Progenitor cell of endocrine pancreas (in vitro differentiated cells): ENCODE measurements at regions not wholly inside any gene's neighbourhood (a gene's known extent, or its start where the extent isn't known, plus 50 kb on each side); places are given as distances from the start of the nearest gene placed in this dataset.
A peak's percentile ranks its signal among the peaks of the same experiment; 100 is the strongest.

Experiments
- DNase-seq: peaks from one replicate; pipeline ENCODE4 v3.0.0; 2021; ENCODE audit warnings: low spot score; ENCODE audit not compliant: unreplicated experiment
- H3K27ac Mint-ChIP-seq: 2 replicates; pipeline ENCODE4 v1.8.0; 2021; ENCODE audit warnings: mild to moderate bottlenecking, moderate library complexity, mixed read lengths
- H3K27me3 Mint-ChIP-seq: 2 replicates; pipeline ENCODE4 v1.8.0; 2021; ENCODE audit warnings: mixed read lengths
- H3K36me3 Mint-ChIP-seq: 2 replicates; pipeline ENCODE4 v1.8.0; 2022; ENCODE audit warnings: mixed read lengths; ENCODE audit not compliant: insufficient read depth
- H3K4me1 Mint-ChIP-seq: 2 replicates; pipeline ENCODE4 v1.8.0; 2021; ENCODE audit warnings: low read depth, mixed read lengths
- H3K4me3 Mint-ChIP-seq: 2 replicates; pipeline ENCODE4 v1.8.0; 2021; ENCODE audit warnings: low read depth, mild to moderate bottlenecking, moderate library complexity, mixed read lengths
- H3K9me3 Mint-ChIP-seq: 2 replicates; pipeline ENCODE4 v1.8.0; 2021; ENCODE audit warnings: low read depth, mixed read lengths
- TF ChIP-seq, protein P1 (sequence below): fragments of 200-600 bp; sonication (generic); IDR thresholded peaks from one replicate; pipeline ENCODE4 v1.5.0; 2021; ENCODE audit warnings: antibody characterized with exemption, mild to moderate bottlenecking; ENCODE audit not compliant: unreplicated experiment

DNA sequence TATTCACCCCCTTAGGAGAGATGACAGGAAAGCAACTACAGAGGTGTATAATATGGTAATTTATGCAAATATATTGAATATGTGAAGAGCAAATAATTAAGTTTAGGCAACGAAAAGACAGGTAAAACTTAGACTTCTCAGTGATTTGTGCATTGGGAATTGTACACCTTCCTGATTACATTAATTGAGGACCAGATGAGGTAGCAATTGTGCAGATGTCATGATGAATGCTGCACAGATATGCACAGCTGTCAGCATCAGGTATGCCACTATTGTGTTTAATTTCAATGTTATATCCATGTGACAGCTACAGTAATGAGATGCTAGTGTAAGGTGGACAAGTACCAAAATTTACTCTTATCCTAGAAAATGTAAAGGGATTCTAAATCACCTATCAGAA, 267.2 kb upstream of the FSIP2 start:
- H3K4me1 Mint-ChIP-seq: no peaks in the 10 kb centered on the region
- H3K36me3 Mint-ChIP-seq: peaks cover 14% of the 10 kb centered on the region
- H3K4me3 Mint-ChIP-seq: no peak overlapping the region
- no peak overlapping the region for H3K27ac Mint-ChIP-seq
- H3K9me3 Mint-ChIP-seq: peaks cover 3% of the 10 kb centered on the region
- TF ChIP-seq, protein P1, sequence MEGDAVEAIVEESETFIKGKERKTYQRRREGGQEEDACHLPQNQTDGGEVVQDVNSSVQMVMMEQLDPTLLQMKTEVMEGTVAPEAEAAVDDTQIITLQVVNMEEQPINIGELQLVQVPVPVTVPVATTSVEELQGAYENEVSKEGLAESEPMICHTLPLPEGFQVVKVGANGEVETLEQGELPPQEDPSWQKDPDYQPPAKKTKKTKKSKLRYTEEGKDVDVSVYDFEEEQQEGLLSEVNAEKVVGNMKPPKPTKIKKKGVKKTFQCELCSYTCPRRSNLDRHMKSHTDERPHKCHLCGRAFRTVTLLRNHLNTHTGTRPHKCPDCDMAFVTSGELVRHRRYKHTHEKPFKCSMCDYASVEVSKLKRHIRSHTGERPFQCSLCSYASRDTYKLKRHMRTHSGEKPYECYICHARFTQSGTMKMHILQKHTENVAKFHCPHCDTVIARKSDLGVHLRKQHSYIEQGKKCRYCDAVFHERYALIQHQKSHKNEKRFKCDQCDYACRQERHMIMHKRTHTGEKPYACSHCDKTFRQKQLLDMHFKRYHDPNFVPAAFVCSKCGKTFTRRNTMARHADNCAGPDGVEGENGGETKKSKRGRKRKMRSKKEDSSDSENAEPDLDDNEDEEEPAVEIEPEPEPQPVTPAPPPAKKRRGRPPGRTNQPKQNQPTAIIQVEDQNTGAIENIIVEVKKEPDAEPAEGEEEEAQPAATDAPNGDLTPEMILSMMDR: no peak
- H3K27me3 Mint-ChIP-seq: no peaks in the 10 kb centered on the region
- no peak for DNase-seq

DNA sequence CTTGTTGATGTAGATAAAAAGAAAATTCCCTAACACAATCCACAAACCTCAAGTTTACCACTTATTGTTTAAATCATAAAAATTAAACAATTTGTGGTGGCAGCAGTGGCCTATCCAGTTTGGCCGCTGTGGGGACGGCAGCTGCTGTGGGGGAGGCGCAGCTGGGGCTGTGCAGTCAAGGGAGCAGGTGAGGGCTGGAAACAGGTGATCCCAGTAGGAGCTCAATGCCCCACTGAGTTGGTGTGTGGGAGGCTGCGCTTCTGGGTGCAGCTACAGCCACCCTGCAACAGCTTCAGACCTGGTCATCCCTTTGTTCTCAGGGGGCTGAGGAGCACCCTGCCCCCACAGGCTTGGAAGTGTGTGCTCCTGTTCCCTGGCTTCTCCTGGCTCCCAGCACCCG, 266.0 kb upstream of the FSIP2 start:
- Mint-ChIP-seq H3K9me3 (no peaks in the 10 kb centered on the region), H3K36me3 (peaks cover 6% of the 10 kb centered on the region), H3K27me3 (no peaks in the 10 kb centered on the region), H3K4me1 (no peaks in the 10 kb centered on the region), H3K4me3 (no peak overlapping the region), H3K27ac (no peak overlapping the region)
- no peak for DNase-seq
- TF ChIP-seq, protein P1: no peak

DNA sequence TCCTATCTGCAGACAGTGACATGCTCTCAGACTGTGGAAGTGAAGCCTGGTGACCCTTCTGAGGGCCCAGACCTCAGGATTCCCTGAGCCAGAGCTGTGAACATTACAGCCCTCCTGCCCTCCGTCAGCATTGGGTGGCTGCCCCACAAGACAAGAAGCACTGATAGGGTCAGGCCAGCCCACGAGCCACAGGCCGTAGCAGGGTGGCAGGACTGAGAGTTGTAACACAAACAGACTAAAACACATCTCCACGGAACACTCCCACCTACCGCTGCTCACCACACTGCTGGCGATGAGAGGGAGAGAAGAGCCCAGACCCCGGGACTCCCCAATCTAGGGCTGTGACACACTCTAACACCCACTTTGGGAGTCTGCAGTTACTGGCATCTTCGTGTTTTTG, 264.8 kb upstream of the FSIP2 start:
- no peak for DNase-seq
- no peaks in the 10 kb centered on the region for H3K9me3 Mint-ChIP-seq
- H3K4me3 Mint-ChIP-seq: no peak overlapping the region
- no peaks in the 10 kb centered on the region for H3K27me3 Mint-ChIP-seq
- TF ChIP-seq, protein P1: no peak
- no peaks in the 10 kb centered on the region for H3K4me1 Mint-ChIP-seq
- H3K27ac Mint-ChIP-seq: peak overlapping the region; percentile 52
- peaks cover 6% of the 10 kb centered on the region for H3K36me3 Mint-ChIP-seq

DNA sequence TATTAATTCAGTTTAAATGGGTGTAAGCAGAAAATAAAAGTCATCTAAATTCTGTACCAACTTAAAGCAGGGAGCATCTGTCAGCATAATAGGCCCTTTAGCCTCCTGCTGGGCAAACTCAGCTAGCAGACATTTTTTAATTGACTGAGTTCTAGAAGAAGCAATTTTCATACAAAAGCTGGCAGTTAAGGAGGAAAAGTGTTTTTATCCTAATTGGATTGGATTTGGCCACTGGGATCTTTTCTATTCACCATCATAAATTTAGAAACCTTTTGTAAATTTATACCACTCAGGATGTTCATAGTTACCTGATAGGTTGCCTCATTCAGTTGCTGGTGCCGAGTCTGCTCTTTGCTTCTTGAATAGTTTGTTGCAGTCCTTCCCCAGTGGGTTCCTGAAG, 262.7 kb upstream of the FSIP2 start:
- DNase-seq: no peak
- TF ChIP-seq, protein P1: peak; percentile 23
- Mint-ChIP-seq H3K4me1 (no peaks in the 10 kb centered on the region), H3K27ac (no peak overlapping the region), H3K36me3 (peaks cover 3% of the 10 kb centered on the region), H3K4me3 (no peak overlapping the region), H3K9me3 (no peaks in the 10 kb centered on the region), H3K27me3 (no peaks in the 10 kb centered on the region)

DNA sequence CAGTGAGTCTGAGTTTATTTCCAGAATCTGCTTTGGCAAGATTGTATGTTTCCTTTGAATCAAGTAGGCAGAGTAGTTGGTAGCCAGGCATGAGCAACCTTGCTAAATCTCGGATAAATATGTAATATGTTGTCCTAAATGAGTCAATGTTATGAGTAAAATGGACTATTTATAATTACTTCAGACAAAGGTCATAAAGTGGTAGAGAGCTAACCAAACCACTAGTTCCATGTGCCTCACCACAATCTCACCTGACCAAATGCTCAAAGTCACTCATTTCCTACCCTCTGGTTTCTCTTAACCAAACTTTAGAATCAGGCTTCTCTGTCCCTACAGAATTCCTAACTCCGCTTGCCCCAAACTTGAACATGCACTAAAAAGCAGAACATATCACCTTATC, 261.2 kb upstream of the FSIP2 start:
- DNase-seq: no peak
- Mint-ChIP-seq H3K27me3 (no peaks in the 10 kb centered on the region), H3K4me1 (no peaks in the 10 kb centered on the region), H3K36me3 (peaks cover 3% of the 10 kb centered on the region), H3K4me3 (no peak overlapping the region), H3K27ac (peak overlapping the region; percentile 12), H3K9me3 (no peaks in the 10 kb centered on the region)
- TF ChIP-seq, protein P1: no peak
